NCI-H2029 (cell line): ENCODE measurements at regions not wholly inside any gene's neighbourhood (a gene's known extent, or its start where the extent isn't known, plus 50 kb on each side); places are given as distances from the start of the nearest gene placed in this dataset.
"Not testable (repeated sequence)": the region's sequence is repeated elsewhere in the genome, so short reads cannot be mapped to it uniquely, and the experiment has no call there.

Source experiments
- DNase-seq: peaks from one replicate; lab custom pipeline; 2025; lab: John Stamatoyannopoulos, UW

DNA sequence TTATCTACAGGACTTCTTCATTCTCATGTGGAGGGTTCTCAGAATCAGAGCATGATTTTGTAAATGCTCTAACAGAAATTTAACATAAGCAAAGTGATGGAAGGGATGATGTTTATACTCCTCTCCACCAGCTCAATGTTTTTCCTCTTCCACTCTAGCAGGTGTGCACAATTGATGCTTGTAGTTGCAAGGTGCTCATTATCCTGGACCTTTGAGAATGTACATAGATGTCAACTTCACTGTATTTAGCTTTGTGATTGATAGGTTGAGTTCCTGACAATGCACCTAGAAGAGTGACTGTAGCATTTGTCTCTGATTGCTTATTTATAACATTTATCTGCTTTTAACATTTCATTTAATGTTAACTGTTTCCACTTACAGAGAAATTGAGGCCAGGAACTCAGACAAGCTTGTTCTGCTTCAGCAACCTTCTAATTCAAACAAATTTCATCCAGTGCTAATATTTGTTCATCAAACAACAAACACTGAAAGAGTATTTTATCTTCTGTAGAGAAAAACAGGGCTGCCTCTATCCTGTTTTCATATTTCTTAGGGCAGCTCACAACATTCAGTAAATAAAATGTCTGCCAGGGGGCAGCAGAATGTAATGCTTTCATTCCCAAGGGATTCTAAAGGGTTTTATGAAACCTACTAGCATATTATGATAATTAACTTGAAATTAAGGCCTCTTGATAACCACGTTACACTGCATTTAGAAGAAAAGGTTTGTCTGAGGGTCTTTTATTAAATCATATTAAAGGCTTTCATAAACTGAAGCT, 127.9 kb upstream of the NOL4 start:
- DNase-seq: peak; percentile 83

DNA sequence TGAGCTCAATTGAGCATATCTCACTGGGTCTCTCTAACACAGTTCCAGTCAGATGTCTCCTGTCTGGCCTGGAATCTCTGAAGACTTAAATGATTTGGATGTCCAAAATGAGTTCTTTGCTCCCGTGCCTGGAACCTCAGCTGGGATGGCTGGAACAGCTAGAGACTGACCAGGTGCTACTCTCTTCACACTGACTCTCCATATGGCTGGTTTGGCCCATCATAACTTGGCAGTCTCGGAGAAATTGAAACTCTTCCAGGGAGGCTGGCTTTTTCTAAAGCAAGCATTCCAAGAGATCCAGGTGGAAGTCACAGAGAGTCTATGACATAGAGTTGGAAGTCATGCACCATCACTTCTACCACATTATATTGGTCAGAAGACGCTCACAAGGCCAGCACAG, 129.6 kb upstream of the NOL4 start:
- no peak for DNase-seq

DNA sequence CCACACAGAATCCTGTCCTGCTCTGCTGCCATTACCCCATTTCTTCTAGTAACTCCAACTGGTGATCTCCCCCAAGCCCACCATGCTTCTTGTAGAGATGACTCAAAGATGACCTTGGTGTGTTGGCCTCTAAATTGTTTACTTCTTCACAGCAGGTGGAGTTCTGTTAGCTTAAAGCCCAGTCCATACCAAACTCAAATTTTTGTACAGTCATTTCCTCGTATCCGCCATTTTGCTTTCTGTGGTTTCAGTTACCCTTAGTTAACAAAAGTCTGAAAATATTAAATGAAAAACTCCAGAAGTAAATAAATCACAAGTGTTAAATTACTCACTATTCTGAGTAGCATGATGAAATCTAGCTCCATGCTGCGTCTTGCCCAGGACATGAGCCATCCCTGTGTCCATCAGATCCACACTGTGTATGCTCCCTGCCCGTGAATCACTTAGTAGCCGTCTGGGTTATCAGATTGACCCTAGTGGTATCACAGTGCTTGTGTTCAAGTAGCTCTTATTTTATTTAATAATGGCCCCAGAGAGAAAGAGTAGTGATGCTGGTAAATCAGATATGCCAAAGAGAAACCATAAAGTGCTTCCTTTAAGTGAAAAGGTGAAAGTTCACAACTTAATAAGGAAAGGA, 133.3 kb upstream of the NOL4 start:
- DNase-seq: no peak

DNA sequence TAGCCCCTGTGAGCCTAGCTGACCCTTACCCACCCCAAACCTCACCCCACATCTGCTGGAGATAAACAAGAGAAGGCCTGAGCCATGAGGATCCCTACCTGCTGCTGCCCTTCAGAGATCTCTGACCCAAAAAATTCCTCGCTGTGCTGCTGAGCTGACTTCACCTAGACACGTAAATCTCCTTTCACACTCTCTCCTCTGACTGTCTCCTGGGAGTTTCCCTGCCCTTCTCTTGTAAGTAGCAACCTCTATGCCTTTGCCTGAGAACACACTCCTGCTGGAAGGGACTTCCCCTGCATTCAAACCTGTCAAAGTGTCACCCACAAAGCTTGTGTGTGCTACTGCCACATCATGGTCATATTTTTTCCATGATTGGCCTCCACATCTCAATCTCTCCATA, 134.2 kb upstream of the NOL4 start:
- DNase-seq: no peak

DNA sequence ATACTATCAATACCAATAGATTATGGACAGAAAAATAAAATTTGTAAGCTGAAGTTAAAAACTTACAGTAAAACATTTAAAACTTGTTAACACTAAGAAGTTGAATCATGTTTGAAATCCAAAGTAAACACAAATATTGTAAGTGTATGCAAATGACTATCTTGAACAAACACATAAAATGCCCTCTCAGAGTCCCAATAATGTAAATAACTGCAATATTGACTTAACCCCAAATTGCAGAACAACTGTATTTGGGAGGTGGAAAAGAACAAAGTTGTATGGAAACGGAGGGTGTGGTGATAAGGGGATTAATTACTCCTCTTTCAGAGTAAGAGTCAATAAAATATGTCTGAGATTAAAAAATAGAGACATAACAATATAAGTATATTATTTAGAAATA, 140.0 kb upstream of the NOL4 start:
- no peak for DNase-seq

DNA sequence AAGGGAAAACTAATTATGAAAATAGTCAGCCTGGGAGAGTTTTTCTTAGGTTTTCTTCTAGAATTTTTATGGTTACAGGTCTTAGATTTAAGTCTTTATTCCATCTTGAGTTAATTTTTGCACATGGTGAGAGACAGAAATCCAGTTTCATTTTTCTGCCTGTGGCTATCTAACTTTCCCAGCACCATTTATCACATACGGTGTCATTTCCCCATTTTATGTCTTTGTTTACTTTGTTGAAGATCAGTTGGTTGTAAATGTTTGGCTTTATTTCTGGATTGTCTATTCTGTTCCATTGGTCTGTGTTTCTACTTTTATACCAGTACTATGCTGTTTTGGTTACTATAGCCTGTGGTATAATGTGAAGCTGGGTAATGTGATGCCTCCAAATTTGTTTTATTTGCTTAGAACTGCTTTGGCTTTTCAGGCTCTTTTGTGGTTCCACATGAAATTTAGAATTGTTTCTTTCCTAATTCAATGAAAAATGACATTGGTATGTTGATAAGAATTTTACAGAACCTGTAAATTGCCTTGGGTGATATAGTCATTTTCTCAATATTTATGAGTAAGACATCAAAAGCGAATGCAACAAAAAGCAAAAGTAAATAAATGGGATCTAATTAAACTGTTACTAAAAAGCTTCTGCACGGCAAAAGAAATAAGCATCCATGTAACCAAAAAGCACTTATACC, 146.1 kb upstream of the NOL4 start:
- DNase-seq: no peak

DNA sequence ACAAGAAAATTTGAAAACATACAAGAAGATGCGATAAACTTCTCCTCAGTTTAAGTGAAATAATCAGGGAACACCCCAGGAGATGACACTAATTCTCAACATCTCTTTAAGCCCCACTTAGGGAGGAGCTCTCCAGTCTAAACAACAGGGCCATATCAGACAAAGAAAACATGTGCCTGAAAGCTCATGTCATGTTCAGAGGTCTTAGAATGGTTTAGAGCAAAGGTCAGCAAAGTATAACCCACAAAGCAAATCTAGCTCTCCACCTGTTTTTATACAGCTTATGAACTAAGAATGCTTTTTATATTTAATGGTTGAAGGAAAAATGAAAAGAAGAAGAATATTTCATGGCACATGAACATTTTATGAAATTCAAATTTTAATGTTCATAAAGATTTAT, 155.6 kb upstream of the NOL4 start:
- DNase-seq: no peak

DNA sequence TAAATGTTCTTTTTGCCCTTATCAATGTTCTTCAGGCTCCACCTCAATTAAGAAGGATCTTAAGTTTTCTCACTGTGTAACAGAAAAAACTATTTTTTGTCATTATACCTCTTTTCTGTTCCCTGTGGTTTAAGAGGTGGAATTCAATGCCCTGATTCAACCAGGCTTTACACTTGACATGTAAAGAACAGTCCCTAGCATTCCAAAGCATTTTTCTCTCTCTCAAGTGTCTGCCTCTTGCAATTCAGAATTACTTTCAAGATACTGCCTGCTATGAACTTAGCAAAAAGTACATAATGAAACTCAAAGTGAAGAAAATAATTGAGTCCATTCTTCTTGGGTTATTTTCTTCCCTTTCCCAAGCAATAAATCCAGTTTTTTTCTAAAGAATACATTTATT, 160.6 kb upstream of the NOL4 start:
- DNase-seq: no peak

DNA sequence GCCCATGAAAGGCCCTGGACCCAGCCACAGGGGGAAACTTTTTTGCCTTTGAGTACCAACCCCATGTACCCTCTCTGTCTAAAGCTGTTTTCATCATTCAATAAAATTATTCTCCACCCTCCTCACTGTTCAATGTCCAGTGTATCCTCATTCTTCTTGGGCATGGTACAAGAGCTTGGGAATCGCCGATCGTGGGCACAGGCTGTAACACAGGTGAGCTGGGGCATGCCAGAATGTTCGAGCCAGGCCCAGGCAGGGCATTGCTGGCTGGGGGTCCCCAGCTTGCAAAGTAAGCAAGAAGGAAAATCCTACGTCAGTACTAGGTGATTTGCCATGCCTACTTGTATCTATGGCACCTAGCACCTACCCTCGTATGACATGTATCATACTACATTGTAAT, 162.1 kb upstream of the NOL4 start:
- no peak for DNase-seq

DNA sequence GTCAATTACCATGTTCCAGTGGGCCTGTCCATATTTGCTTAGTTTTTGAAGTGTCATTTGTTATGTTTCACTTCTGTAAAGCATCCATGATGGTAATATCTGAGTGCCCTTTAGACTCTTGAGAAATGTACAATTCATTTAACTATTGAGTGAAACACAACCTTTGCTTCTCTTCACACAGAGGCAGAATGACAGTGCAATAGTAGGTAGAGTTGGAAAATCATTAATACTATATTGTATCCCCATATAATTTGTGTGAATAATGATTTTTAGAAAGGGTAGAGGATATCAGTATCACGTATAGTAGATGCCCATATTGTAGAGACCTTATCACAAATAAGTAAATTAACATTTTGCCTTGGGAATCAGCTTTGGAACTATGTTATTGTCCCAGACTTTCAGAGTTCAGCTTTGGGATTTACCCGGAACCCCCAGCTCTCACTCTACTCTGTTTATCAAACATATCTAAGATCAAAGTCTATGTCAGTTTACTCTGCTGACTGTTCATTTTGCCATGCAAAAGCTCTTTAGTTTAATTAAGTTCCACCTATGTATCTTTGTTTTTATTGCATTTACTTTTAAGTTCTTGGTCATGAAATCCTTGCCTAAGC, 172.7 kb upstream of the NOL4 start:
- peak; percentile 22 for DNase-seq

DNA sequence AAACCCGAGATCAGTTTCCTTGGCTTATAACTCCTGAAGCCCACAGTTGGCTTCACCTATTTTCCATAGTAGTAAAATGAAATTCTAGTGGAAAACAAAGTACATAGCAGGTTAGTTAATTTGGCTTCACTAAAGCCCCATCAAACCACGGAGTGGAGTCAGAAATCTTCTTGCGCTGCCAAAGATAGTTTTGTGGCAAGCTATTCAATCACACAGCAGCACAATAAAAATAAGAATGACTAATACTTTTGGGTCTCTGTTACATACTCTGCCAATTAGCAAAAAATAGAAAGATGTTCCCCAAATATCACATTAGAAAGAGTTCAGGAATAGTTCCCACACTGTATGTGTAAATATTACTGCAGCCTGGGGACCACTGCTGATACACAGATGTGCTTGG, 175.2 kb upstream of the NOL4 start:
- DNase-seq: no peak

DNA sequence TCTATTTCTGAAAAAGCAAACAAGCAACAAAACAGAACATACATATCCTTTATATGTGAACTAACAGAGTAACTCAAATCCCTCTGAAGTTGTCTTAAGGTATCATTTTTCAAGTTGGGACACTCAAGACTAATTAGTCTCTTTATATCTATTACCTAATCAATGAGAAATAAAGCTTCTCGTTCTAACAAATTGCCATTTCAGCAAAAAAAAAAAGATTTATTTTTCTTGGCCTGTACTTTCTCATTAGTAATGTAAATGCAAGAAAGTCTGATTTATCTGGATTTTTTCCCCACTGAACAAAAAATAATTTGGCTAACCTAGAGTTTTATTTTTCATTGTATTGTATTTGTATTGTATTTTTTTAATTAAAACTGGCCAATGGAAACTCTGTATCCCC, 176.1 kb upstream of the NOL4 start:
- DNase-seq: no peak

DNA sequence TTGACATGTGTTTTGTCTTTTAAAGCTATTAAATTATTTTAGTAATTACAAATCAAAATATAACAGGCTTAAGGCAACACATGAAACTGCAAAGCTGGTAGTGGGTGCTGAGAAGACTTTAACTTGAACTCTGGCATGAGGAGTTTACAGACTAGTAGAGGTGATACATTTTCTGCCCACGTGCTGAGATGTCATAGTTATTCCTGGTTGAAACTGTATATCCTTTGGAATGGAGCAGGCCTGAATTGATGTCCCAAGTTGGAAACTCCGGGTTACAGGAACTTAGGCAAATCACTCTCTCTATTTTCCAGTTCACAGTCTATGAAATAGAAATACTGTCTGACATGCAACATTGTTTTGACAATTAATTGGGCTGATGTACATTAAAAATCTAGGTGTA, 177.1 kb upstream of the NOL4 start:
- DNase-seq: no peak

DNA sequence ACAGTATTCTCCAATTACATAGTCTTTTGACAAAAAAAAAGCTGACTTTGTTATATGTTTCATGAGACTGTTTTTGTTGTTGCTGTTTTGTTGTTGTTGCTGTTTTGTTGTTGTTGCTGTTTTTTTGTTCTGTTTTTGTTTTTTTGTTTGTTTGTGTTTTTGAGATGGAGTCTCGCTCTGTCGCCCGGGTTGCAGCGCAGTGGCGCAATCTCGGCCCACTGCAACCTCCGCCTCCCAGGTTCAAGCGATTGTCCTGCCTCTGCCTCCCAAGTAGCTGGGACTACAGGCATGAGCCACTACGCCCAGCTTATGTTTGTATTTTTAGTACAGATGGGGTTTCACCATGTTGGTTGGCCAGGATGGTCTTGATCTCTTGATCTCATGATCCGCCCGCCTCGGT, 182.8 kb upstream of the NOL4 start:
- not testable (repeated sequence) for DNase-seq

DNA sequence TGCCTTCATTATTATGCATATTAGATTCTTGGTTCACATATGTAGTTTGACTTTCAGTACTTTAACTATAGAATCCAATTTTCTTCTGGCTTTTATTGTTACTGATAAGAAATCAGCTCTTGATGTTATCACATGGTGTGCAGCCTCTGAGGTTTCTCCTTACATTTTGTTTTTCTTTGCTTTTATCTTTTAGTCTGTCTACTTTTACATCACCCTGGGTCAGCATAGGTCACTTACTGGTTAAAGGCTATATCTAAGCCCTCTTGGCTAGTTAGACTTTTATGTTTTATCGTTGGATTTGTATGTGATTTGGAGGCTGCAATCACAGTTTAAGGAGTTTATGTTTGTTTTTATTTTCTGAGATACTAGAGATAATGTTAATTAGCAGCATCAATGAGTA, 187.2 kb upstream of the NOL4 start:
- DNase-seq: no peak

DNA sequence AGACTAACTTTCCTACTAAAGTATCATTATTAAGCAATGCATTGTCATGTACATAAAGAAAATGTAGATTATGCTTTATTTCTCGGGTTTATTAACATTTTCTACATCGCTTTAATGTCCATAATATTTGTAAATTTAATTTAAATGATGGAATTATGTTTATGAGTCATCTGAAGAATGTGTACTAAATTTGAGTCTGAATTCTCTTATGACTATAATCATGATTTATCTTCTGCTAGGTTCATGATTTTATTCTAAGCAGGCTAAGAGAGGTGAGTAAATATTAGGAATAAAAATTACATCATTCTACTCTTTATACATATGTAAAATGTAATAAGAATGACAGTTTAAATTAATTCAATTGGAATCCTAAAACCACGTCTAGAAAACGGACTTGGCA, 206.3 kb upstream of the NOL4 start:
- no peak for DNase-seq

DNA sequence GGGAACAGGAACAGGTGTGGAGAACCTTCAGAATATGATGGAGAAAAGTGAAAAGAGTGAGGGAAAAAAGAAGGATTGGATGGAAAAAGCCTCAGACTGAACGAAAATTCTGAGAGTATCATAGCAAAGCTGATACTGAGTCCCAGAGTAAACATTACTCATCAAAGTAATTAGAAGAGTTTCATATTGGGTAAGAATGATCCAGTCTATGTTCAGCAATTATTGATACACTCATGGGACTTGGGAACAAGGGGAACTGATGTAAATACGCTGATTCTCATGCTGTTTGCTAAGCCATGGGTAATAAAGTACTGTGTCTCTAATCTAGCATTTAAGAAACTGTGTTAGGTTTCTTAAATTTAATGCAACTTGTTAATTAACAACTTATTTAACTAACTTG, 219.9 kb upstream of the NOL4 start:
- DNase-seq: no peak

DNA sequence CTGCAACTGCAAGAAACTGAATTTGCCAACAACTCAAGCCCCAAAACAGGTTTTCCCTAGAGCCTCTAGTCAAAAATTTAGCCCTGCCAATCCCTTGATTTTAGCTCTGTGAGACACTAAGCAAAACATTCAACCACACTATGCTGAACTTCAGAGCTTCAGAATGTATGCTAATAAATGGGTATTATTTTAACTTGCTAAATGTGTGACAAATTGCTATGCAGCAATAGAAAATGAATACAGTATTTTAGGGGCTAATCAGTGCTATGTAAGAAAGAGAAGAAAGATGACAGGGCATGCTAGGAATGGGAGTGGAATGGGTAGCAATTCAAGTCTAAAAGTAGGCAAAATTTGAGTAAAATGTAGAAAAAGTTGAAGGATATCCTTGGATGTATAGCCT, 223.9 kb upstream of the NOL4 start:
- DNase-seq: no peak

DNA sequence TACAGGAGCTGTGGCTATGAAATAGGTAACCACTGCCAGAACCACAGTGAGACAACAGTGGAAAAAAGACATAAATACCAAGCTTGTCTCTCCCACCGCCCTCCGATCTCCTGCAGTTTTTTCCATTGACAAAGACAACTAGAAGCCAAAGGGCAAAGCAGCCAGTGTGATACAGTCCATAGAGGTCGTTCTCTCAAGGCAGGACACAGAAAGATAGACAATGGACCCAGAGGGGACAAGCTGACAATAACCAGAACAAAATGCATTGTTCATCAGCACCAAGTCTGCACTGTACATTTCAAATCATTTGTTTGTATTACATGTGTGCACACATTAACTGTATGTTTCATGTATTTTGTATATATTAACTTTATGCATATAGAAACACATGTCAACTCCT, 233.0 kb upstream of the NOL4 start:
- DNase-seq: no peak

DNA sequence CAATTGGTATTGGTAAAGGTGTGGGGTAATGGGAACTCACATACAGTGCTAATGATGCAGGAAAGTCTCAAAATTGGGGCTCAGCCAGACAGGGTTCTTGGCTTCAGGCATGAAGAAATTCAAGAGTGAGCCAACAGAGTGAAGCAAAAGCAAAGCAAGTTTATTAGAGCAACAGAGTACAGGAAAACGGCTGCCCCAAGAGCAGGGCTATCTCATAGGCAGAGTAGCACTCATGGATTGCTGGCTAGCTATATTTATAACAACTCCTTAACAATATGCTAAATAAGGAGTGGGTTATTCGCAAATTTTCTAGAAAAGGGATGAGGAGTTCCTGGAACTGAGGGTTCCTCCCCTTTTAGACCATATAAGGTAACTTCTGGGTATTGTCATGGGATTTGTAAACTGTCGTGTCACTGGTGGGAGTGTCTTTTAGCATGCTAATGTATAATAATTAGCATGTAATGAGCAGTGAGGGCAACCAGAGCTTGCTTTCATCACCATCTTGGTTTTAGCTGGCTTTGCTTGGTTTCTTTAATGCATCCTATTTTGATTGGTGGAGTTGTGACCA, 233.8 kb upstream of the NOL4 start:
- no peak for DNase-seq

DNA sequence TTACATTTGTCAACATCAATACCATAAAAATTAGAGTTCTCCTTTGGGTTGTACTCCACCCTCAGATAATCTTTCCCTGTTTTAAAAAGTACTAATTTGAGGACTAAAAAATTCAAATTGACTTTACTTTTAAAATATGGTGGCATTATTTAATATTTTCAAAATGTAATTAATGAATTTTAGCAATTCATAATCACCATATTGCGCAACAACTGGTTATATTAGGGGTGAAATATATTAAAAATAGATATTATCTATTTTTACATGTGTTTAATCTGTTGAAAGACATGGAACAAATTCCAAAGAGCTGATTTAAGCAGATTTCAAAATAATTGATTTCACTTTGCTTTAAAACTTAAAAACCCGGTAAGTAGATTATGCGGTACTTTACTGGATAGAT, 236.6 kb upstream of the NOL4 start:
- no peak for DNase-seq

DNA sequence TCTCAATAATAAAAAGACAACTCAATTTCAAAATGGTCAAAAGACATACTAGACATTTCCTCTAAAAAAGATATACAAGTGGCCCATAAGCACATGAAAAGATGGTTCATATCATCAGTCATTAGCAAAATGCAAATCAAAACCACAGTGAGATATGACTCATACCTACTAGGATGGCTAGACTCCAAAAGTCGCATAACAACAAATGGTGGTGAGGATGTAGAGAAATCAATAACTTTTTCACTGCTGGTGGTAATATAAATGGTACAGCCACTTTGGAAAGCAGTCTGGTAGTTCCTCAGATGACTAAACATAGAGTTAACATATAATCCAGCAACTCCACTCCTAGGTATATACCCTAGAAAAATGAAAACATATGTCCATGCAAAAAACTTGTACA, 242.3 kb upstream of the NOL4 start:
- no peak for DNase-seq
